ENCODE measurements at regions not wholly inside any gene's neighbourhood (a gene's known extent, or its start where the extent isn't known, plus 50 kb on each side); places are given as distances from the start of the nearest gene placed in this dataset.

DNA sequence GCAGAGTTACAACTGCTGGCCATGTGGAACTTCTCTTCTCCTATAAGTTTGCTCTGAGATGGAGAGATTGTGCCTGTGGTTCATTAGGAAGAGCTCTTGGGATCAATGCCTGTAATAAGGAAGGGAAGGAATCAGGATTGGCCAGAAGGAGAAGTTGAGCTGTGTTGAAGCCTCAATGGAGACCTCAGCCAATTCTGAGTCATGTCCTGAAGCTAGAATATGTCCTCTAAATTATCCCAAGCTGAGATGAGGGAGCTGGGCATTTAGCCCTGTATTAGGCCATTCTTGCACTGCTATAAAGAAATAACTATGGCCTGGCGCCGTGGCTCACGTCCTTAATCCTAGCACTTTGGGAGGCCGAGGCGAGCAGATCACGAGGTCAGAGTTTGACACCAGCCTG is 85.4 kb upstream of the DHX15 start:
- ATAC-seq = no peak
- POLR2A ChIA-PET (ENCODE audit: unreplicated experiment) = no interaction called here

DNA sequence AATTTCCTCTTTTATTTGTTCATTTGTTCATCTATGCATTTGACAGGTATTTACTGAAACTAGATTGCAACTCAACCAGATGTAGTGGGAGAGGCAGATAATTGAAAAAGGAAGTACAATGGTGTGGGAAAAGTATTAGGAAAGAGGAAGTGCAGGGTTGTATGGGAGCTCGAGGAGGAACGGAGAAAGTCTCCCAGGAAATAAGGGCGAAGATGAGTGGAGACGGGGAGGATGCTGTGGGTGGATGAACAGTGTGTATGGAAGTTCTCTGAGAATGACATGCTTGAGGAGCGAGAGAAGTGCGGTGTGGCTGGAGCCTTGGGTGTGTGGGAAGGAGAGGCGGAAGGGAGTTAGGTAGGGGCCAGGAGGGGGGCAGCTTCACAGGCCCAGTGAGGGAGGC is 87.5 kb upstream of the DHX15 start:
- H3K27ac ChIP-seq (ENCODE audit: low read length) = no peak overlapping the region
- CTCF ChIA-PET = no interaction called here
- H4K20me1 ChIP-seq (ENCODE audit: low read length) = no peaks in the 10 kb centered on the region
- H3K9me3 ChIP-seq (ENCODE audit: low read length) = no peaks in the 10 kb centered on the region
- POLR2A ChIA-PET (ENCODE audit: unreplicated experiment) = no interaction called here
- no peak overlapping the region for H2AFZ ChIP-seq (ENCODE audit: low read length)
- intact Hi-C loops (cut with micrococcal nuclease) = no loop called here
- no TSS peak for BruUV-seq (replicated peaks)
- no peak overlapping the region for H3K9ac ChIP-seq (ENCODE audit: low read length)
- TF ChIP-seq, protein P1, sequence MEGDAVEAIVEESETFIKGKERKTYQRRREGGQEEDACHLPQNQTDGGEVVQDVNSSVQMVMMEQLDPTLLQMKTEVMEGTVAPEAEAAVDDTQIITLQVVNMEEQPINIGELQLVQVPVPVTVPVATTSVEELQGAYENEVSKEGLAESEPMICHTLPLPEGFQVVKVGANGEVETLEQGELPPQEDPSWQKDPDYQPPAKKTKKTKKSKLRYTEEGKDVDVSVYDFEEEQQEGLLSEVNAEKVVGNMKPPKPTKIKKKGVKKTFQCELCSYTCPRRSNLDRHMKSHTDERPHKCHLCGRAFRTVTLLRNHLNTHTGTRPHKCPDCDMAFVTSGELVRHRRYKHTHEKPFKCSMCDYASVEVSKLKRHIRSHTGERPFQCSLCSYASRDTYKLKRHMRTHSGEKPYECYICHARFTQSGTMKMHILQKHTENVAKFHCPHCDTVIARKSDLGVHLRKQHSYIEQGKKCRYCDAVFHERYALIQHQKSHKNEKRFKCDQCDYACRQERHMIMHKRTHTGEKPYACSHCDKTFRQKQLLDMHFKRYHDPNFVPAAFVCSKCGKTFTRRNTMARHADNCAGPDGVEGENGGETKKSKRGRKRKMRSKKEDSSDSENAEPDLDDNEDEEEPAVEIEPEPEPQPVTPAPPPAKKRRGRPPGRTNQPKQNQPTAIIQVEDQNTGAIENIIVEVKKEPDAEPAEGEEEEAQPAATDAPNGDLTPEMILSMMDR (conservative IDR thresholded peaks at IDR 0.05; ENCODE audit: low read depth, low read length) = no peak
- no peak for TF ChIP-seq EZH2 (IDR thresholded peaks at IDR 0.05; ENCODE audit: low read length, unreplicated experiment)
- no peak for TF ChIP-seq EZH2phosphoT487 (IDR thresholded peaks at IDR 0.05; ENCODE audit: borderline replicate concordance, low read length)
- DNase-seq (no peak), ATAC-seq (no peak)
- no peak overlapping the region for H3K4me2 ChIP-seq (ENCODE audit: low read length)
- H3K9me2 ChIP-seq (replicated peaks; ENCODE audit: low read length) = no peaks in the 10 kb centered on the region
- no peaks in the 10 kb centered on the region for H3K36me3 ChIP-seq (ENCODE audit: low read depth, low read length)
- H3K4me3 ChIP-seq (ENCODE audit: low read length) = no peak overlapping the region
- H3F3A ChIP-seq (ENCODE audit: low read length, unreplicated experiment) = no peaks in the 10 kb centered on the region
- H3K27me3 ChIP-seq (ENCODE audit: low read length) = no peaks in the 10 kb centered on the region
- H3K4me1 ChIP-seq (ENCODE audit: insufficient read depth, low read length) = no peaks in the 10 kb centered on the region
- no peaks in the 10 kb centered on the region for H3K79me2 ChIP-seq (ENCODE audit: low read length)

More for the DNA sequence above, 85.4 kb upstream of the DHX15 start:
- H3K9ac ChIP-seq (ENCODE audit: low read length) = no peak overlapping the region
- H3K9me3 ChIP-seq (ENCODE audit: low read length) = no peaks in the 10 kb centered on the region
- no peak for DNase-seq
- H3K4me1 ChIP-seq (ENCODE audit: insufficient read depth, low read length) = no peaks in the 10 kb centered on the region
- H3K27ac ChIP-seq (ENCODE audit: low read length) = no peak overlapping the region
- no peaks in the 10 kb centered on the region for H3F3A ChIP-seq (ENCODE audit: low read length, unreplicated experiment)
- no peaks in the 10 kb centered on the region for H3K27me3 ChIP-seq (ENCODE audit: low read length)
- CTCF ChIA-PET = interaction anchor here (0.6 kb wide), 1 partner anchor 9 kb away, joined by 3 read pairs; no protein-coding TSS in a partner anchor
- no peak overlapping the region for H3K4me2 ChIP-seq (ENCODE audit: low read length)
- H2AFZ ChIP-seq (ENCODE audit: low read length) = no peak overlapping the region
- H3K79me2 ChIP-seq (ENCODE audit: low read length) = no peaks in the 10 kb centered on the region
- H3K9me2 ChIP-seq (replicated peaks; ENCODE audit: low read length) = no peaks in the 10 kb centered on the region
- no TSS peak for BruUV-seq (replicated peaks)
- no peak for TF ChIP-seq EZH2phosphoT487 (IDR thresholded peaks at IDR 0.05; ENCODE audit: borderline replicate concordance, low read length)
- TF ChIP-seq EZH2 (IDR thresholded peaks at IDR 0.05; ENCODE audit: low read length, unreplicated experiment) = no peak
- TF ChIP-seq, protein P1 (conservative IDR thresholded peaks at IDR 0.05; ENCODE audit: low read depth, low read length) = no peak
- H4K20me1 ChIP-seq (ENCODE audit: low read length) = no peaks in the 10 kb centered on the region
- intact Hi-C loops (cut with micrococcal nuclease) = no loop called here
- H3K36me3 ChIP-seq (ENCODE audit: low read depth, low read length) = no peaks in the 10 kb centered on the region
- no peak overlapping the region for H3K4me3 ChIP-seq (ENCODE audit: low read length)

DNA sequence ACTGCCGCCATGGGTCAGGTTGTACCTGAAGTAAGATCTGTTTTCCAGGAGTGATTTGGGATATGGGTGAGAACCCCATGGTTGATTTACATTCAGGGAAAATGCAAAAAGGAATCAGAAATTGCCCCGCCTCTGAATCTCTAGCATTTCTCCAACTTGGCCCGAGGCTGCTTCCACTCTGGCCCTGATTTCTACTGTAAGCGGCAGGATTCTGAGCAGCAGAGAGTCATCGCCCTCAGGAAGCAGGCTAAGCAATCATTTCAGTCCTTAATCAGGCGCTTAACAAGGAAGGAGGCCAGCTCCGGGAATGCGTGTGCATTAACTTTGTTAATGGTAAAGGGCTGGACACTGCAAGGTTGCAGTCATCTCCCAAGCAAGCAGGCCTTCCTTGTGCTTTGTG is 88.5 kb upstream of the DHX15 start:
- CTCF ChIA-PET = no interaction called here
- Histone ChIP-seq H3K27ac (ENCODE audit: low read length) (no peak overlapping the region), H4K20me1 (ENCODE audit: low read length) (no peaks in the 10 kb centered on the region), H3K4me3 (ENCODE audit: low read length) (no peak overlapping the region), H3K9me2 (replicated peaks; ENCODE audit: low read length) (no peaks in the 10 kb centered on the region), H2AFZ (ENCODE audit: low read length) (no peak overlapping the region), H3K36me3 (ENCODE audit: low read depth, low read length) (no peaks in the 10 kb centered on the region), H3K9me3 (ENCODE audit: low read length) (no peaks in the 10 kb centered on the region), H3K9ac (ENCODE audit: low read length) (no peak overlapping the region), H3K4me2 (ENCODE audit: low read length) (no peak overlapping the region), H3K4me1 (ENCODE audit: insufficient read depth, low read length) (no peaks in the 10 kb centered on the region), H3F3A (ENCODE audit: low read length, unreplicated experiment) (no peaks in the 10 kb centered on the region), H3K79me2 (ENCODE audit: low read length) (no peaks in the 10 kb centered on the region), H3K27me3 (ENCODE audit: low read length) (no peaks in the 10 kb centered on the region)
- intact Hi-C loops (cut with micrococcal nuclease) = no loop called here
- no TSS peak for BruUV-seq (replicated peaks)
- no peak for ATAC-seq
- POLR2A ChIA-PET (ENCODE audit: unreplicated experiment) = no interaction called here
- no peak for TF ChIP-seq EZH2 (IDR thresholded peaks at IDR 0.05; ENCODE audit: low read length, unreplicated experiment)
- TF ChIP-seq, protein P1 (conservative IDR thresholded peaks at IDR 0.05; ENCODE audit: low read depth, low read length) = no peak
- no peak for TF ChIP-seq EZH2phosphoT487 (IDR thresholded peaks at IDR 0.05; ENCODE audit: borderline replicate concordance, low read length)
- no peak for DNase-seq

All from PC-3 (cell line).